ENCODE measurements at regions not wholly inside any gene's neighbourhood (a gene's known extent, or its start where the extent isn't known, plus 50 kb on each side); places are given as distances from the start of the nearest gene placed in this dataset.
"Not testable (repeated sequence)": the region's sequence is repeated elsewhere in the genome, so short reads cannot be mapped to it uniquely, and the experiment has no call there.

- H3K27ac ChIP-seq, result no peak overlapping the region
- no peak overlapping the region for H3K4me3 ChIP-seq
These were observed 235.7 kb upstream of the C2CD4B start for GRCh38 chr15:62400778-62401177.

DNA sequence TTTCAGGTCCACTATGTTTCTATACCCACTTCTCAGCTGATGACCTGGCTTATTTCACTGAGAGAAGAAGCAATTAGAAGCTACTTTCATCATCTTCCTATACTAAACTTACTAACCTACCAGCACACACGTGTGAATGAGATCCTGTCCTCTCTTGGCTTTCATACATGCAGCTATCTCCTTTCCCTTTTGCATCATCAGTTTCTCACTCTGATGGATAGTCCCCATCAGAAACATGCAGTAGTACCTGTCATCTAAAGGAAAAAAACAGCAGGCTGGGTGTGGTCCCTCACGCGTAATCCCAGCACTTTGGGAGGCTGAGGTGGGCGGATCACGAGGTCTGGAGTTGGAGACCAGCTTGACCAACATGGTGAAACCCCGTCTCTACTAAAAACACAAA lies 237.6 kb upstream of the C2CD4B start:
- no peak overlapping the region for H3K27ac ChIP-seq
- no peak overlapping the region for H3K4me3 ChIP-seq

DNA sequence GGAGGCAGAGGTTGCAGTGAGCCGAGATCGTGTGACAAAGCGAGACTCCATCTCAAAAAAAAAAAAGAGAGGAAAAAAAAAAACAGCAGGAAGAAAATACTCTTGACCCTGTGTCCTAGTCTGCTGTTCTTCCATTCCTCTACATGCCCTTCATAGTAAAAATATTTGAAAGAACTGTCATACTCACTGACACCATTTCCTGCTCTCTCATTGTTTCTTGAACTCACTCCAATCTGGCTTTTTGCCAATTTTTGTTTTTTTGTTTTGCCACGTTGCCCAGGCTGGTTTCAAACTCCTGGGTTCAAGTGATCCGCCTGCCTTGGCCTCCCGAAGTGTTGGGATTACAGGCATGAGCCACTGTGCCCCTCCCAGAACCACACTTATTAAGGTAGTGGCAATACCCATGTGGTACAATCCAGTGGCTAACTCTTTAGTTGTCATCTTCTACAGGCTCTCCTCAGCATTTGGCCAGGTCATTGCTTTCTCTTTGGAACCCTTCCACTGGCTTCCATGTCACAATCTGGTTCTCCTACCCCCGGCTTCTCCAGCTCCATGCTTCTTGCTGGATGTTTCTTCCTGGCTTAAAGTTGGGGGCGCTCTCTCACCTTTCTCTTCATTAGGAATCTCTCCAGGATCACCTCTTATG lies 238.2 kb upstream of the C2CD4B start:
- Histone ChIP-seq H3K4me3 (no peak overlapping the region), H3K27ac (no peak overlapping the region)

DNA sequence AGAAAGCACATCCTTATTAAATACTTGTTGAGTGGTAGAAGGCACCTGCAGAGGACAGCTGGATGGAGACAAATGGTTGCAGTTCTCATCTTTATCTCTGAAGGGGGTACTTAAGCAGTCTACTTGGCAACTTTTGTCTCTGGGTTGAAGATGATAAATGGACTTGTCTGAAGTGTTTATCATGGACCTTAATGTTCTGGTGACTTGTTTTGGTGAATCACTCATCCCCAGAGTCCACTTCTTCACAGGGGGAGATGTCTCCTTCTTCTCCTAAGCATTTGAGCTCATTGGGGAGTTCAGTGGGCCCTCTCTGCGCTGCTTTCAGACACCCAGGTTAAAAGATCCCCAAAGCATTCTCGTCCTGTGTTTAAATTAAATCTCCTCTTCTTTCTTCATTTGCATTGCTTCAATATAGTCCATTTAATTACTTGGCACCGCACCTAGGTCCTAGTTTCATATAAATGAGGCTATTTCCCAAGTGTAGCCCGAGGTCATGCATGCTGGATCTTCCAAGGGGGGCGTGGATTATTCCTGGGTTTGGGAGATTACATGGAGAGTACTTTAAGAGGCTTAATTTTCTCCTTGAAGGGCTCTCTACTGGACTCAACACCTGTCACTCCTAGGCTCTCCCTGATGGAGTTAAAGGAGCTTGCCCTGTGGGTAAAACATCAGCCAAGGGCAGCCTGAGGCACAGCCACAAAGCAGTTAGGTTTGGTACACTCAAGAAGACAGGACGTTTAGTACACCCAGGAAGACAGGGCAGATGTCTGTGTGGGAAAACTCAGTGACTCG lies 239.3 kb upstream of the C2CD4B start:
- H3K4me3 ChIP-seq, result no peak overlapping the region
- H3K27ac ChIP-seq, result no peak overlapping the region

DNA sequence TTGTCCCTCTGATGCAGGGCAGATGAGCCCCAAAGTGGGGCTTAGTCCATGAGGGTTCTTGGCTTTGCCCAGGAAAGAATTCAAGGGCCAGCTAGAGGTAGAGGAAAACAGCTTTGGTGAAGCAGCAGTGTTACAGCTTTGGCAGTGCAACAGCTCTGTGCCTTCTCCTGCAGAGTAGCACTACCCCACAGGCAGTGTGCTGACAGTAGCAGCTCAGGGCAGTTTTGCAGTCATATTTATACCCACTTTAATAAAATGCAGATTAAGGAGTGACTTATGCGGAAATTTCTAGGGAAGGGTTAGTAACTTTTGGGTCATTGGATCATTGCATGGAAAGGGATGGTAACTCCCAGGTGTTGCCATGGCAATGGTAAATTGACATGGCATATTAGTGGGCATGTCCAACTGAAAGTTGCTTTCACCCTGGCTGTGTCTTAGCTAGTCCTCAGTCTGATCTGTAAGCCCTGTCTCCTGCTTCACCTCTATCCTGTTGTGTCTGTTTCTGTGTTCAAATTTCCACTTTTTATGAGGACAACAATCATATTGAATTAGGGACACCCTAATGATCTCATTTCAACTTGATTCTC lies 241.3 kb upstream of the C2CD4B start:
- no peak overlapping the region for H3K4me3 ChIP-seq
- H3K27ac ChIP-seq, result no peak overlapping the region

GRCh38 chr15:62407216-62407615 lies 242.1 kb upstream of the C2CD4B start:
- no peak overlapping the region for H3K4me3 ChIP-seq
- no peak overlapping the region for H3K27ac ChIP-seq

- no peak overlapping the region for H3K4me3 ChIP-seq
These were observed 242.9 kb upstream of the C2CD4B start for GRCh38 chr15:62407962-62408361.

DNA sequence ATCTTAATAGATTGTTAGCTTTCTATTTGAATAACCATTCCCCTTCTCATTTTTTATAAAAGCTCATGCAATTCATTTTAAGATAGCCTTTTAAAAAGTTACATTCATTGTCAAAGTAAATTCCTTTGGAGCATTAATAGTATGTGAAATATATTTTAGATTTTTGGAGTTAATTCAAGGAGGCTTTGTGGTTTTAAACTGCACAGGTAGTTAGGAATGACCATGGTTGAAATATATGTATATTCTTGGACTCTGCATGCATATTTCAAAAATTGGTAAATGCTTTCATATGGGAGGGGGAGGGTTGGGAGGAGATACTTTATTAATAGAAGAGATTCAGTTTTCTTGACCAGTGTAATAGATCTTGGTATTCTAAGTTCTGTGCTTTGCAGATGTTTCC lies 244.4 kb upstream of the C2CD4B start:
- Histone ChIP-seq H3K27ac (no peak overlapping the region), H3K4me3 (no peak overlapping the region)

More at GRCh38 chr15:62407962-62408361, 242.9 kb upstream of the C2CD4B start:
- H3K27ac ChIP-seq, result no peak overlapping the region

DNA sequence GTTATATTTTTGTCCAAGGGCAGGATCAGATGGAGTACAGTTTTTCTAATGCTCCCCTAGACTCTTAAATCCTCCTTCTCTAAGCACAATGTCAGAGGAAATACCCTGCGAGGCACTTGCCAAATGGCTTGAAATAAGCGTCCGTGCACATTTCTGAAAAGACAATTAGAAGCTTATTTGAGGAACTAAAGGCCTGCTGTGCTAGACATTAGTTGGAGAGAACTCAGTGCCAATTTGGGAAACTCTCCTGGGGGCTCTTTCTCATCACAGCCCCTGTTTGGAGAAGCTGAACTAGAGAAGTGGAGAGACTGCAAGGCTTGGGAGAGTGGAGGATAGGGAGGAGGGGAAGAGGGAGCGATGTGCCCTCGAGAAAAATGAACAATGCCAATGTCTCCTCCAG lies 247.6 kb upstream of the C2CD4B start:
- no peak overlapping the region for H3K27ac ChIP-seq
- H3K4me3 ChIP-seq, result no peak overlapping the region

GRCh38 chr15:62413153-62413552 lies 248.1 kb upstream of the C2CD4B start:
- Histone ChIP-seq H3K27ac (no peak overlapping the region), H3K4me3 (no peak overlapping the region)

- no peak overlapping the region for H3K27ac ChIP-seq
- H3K4me3 ChIP-seq, result no peak overlapping the region
These were observed 248.7 kb upstream of the C2CD4B start for GRCh38 chr15:62413786-62414185.

GRCh38 chr15:62415498-62415897 lies 250.4 kb upstream of the C2CD4B start:
- Histone ChIP-seq H3K27ac (no peak overlapping the region), H3K4me3 (no peak overlapping the region)

- no peak overlapping the region for H3K4me3 ChIP-seq
- no peak overlapping the region for H3K27ac ChIP-seq
These were observed 251.4 kb upstream of the C2CD4B start for GRCh38 chr15:62416526-62416925.

DNA sequence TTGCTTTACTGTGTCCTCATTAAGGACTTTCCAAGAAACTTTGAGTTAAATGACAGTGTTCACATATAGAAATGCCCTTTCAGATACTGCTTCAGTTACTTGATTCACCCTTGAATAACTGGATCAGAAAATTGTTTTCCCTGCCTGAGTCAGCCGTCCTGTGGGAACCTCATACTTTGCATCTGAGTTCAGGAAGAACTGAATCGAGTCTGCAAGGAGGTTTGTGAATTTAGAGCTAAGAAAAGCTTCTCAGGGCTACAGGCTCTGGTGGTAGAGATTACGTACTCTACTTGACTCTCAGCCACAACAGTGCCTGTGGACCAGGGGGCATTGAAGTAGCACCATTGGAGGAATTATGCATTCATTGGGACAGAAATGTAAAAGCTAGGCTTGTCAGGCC lies 252.4 kb upstream of the C2CD4B start:
- Histone ChIP-seq H3K4me3 (no peak overlapping the region), H3K27ac (no peak overlapping the region)

DNA sequence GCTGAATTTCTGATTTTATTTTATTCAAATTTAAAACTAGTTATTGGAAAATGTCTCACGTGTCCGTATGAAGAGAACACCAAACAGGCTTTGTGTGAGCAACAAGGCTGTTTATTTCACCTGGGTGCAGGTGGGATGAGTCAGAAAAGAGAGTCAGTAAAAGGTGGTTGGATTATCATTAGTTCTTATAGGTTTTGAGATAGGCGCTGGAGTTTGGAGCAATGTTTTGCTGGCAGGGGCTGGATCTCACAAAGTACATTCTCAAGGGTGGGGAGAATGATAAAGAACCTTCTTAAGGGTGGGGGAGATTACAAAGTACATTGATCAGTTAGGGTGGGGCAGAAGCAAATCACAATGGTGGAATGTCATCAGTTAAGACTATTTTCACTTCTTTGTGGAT lies 253.4 kb upstream of the C2CD4B start:
- H3K4me3 ChIP-seq, H3K27ac ChIP-seq: not testable (repeated sequence)

DNA sequence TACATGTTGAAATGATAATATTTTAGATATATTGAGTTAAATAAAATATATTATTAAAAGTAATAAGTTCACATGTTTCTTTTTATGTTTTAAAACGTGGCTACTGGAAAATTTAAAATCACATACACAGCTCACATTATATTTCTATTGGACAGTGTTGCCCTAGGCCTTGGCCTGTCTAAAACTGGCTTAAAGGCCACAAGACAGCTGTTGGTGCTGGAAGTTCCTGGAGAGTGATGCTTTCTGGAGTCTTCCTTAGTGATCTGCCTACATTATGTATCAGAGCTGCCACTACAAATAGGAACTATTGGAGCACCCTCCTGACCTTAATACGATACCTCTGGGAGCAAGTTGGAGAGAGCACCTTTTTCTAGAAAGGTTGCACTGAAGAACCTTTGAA lies 254.1 kb upstream of the C2CD4B start:
- H3K4me3 ChIP-seq, result no peak overlapping the region
- no peak overlapping the region for H3K27ac ChIP-seq

GRCh38 chr15:62420371-62420770 lies 255.3 kb upstream of the C2CD4B start:
- not testable (repeated sequence) for H3K27ac ChIP-seq, H3K4me3 ChIP-seq

DNA sequence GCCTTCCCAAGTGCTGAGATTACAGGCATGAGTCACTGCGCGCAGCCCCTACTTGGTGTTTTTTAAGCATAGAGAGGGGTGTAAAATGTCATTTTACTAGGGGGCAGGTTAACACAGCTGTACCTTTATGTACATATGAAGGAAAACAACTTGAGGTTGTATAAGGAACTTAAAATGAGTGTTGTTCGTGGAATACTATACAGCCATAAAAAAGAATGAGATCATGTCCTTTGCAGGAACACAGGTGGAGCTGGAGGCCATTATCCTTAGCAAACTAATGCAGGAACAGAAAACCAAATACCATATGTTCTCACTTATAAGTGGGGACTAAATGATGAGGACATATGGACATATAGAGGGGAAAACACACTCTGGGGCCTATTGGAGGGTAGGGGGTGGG lies 256.2 kb upstream of the C2CD4B start:
- H3K4me3 ChIP-seq, result no peak overlapping the region
- H3K27ac ChIP-seq, result no peak overlapping the region

- peak overlapping the region in 1 of 21 experiments; percentile 49 for H3K27ac ChIP-seq
These were observed 261.4 kb upstream of the C2CD4B start for GRCh38 chr15:62426387-62426956.

DNA sequence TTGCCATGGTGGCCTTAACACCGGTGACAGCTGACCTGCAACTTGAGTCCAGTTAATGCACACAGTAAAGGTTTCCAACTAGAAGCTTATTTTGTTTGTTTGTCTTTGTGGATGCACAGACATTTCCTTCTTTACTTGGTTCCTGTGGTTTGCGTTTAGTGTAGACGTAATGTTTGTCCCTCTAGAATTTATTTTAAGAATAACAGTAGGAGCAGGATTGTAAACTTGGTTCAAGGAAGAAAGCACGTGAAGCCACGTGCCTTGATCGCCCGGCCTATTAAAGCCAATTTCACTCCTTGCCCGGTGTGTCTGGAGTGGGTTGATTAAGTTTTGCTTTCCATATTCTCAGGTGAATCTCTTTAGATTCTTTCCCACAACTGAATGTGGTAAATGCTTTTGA lies 263.2 kb upstream of the C2CD4B start:
- Histone ChIP-seq H3K4me3 (no peak overlapping the region), H3K27ac (no peak overlapping the region)

More at GRCh38 chr15:62426387-62426956, 261.4 kb upstream of the C2CD4B start:
- H3K4me3 ChIP-seq, result no peak overlapping the region
